Kidney (tissue), 13 donors: ENCODE measurements at regions not wholly inside any gene's neighbourhood (a gene's known extent, or its start where the extent isn't known, plus 50 kb on each side); places are given as distances from the start of the nearest gene placed in this dataset.

ENCODE experiments used
- DNase-seq, 5 donors: peaks; one replicate each; pipeline ENCODE4 v3.0.0-alpha.2; 2013 to 2020
- FAIRE-seq: peaks from 2 replicates; lab custom pipeline; 2012; peaks lifted over from hg19 to GRCh38; lab: Jason Lieb, UNC
- H3K27ac ChIP-seq, 2 donors: one replicate each; pipeline ENCODE4 v1.7.0; 2013; ENCODE audit warnings: low read depth in 2 of 2, low read length in 2 of 2, inconsistent platforms in 1 of 2
- H3K27me3 ChIP-seq: one replicate; pipeline ENCODE4 v1.7.1; 2013; ENCODE audit warnings: low read length, inconsistent platforms; ENCODE audit not compliant: control insufficient read depth, insufficient read depth
- H3K36me3 ChIP-seq, 3 donors: one replicate each; pipeline versions ENCODE4 v1.7.0 to v1.7.1; 2013; ENCODE audit warnings: low read length in 3 of 3, control low read depth in 1 of 3, inconsistent platforms in 1 of 3; ENCODE audit not compliant: insufficient read depth in 3 of 3, control insufficient read depth in 2 of 3
- H3K4me1 ChIP-seq, 3 donors: one replicate each; pipeline versions ENCODE4 v1.7.0 to v1.7.1; 2013; ENCODE audit warnings: low read length in 3 of 3, inconsistent platforms in 1 of 3, low read depth in 1 of 3; ENCODE audit not compliant: control insufficient read depth in 2 of 3, insufficient read depth in 2 of 3
- H3K4me3 ChIP-seq, 3 donors: one replicate each; pipeline versions ENCODE4 v1.7.0 to v1.8.1; 2013; ENCODE audit warnings: low read length in 3 of 3, control low read depth in 1 of 3, inconsistent platforms in 1 of 3
- H3K9ac ChIP-seq, 3 donors: one replicate each; pipeline versions ENCODE4 v1.7.0 to v1.7.1; 2013; ENCODE audit warnings: low read length in 3 of 3, control low read depth in 1 of 3, inconsistent platforms in 1 of 3
- H3K9me3 ChIP-seq, 3 donors: one replicate each; pipeline versions ENCODE4 v1.7.0 to v1.7.1; 2013; ENCODE audit warnings: low read length in 3 of 3, control low read depth in 1 of 3, inconsistent platforms in 1 of 3; ENCODE audit not compliant: control insufficient read depth in 2 of 3, insufficient read depth in 1 of 3
- CTCF ChIP-seq: IDR thresholded peaks from 3 replicates; pipeline ENCODE4 v1.5.1; 2012; ENCODE audit warnings: mild to moderate bottlenecking, moderate library complexity, borderline replicate concordance; ENCODE audit not compliant: insufficient read depth; ENCODE audit errors: extremely low read depth
- intact Hi-C: fragments of 100-400 bp; cut with DNase I; formaldehyde crosslinking; loops from one replicate; pipeline ENCODE4 v1.11.1; 2022
- donor health status: control.
- donor health status: control.
- donor health status: control.
- donor health status: control.
- donor health status: control.
- donor health status: DM: yes; HTN: yes; CAD: no.
- donor health status: Normal renal cell carcinoma (clear cell type).

- DNase-seq (peak in 3 of 5 donors; percentile 24 to 59 (median 53)), FAIRE-seq (no peak)
- H3K9ac ChIP-seq, result no peak overlapping the region
- H3K4me1 ChIP-seq, result no peaks in the 10 kb centered on the region
- intact Hi-C loops, result no loop called here
- H3K27me3 ChIP-seq, result no peaks in the 10 kb centered on the region
- TF ChIP-seq CTCF, result no peak
- H3K4me3 ChIP-seq, result no peak overlapping the region
- no peaks in the 10 kb centered on the region for H3K36me3 ChIP-seq
- no peaks in the 10 kb centered on the region for H3K9me3 ChIP-seq
- H3K27ac ChIP-seq, result no peak overlapping the region
These were observed 93.2 kb upstream of the KCNK2 start for GRCh38 chr1:214989341-214989740.

GRCh38 chr1:214990619-214991018 is 91.9 kb upstream of the KCNK2 start:
- Histone ChIP-seq H3K9ac (no peak overlapping the region), H3K27ac (no peak overlapping the region), H3K4me1 (no peaks in the 10 kb centered on the region), H3K9me3 (no peaks in the 10 kb centered on the region), H3K27me3 (no peaks in the 10 kb centered on the region), H3K4me3 (no peak overlapping the region), H3K36me3 (no peaks in the 10 kb centered on the region)
- DNase-seq (no peak), FAIRE-seq (no peak)
- TF ChIP-seq CTCF, result no peak
- intact Hi-C loops, result no loop called here

GRCh38 chr1:214991691-214992315 is 90.7 kb upstream of the KCNK2 start:
- FAIRE-seq (no peak), DNase-seq (no peak)
- TF ChIP-seq CTCF, result no peak
- Histone ChIP-seq H3K27me3 (no peaks in the 10 kb centered on the region), H3K36me3 (no peaks in the 10 kb centered on the region), H3K4me3 (no peak overlapping the region), H3K27ac (no peak overlapping the region), H3K9me3 (no peaks in the 10 kb centered on the region), H3K9ac (no peak overlapping the region), H3K4me1 (no peaks in the 10 kb centered on the region)
- intact Hi-C loops, result no loop called here

GRCh38 chr1:214993419-214993818 is 89.1 kb upstream of the KCNK2 start:
- FAIRE-seq (no peak), DNase-seq (no peak)
- no peak overlapping the region for H3K4me3 ChIP-seq
- intact Hi-C loops, result no loop called here
- no peak overlapping the region for H3K27ac ChIP-seq
- no peak overlapping the region for H3K9ac ChIP-seq
- no peaks in the 10 kb centered on the region for H3K36me3 ChIP-seq
- H3K4me1 ChIP-seq, result no peaks in the 10 kb centered on the region
- no peaks in the 10 kb centered on the region for H3K9me3 ChIP-seq
- no peaks in the 10 kb centered on the region for H3K27me3 ChIP-seq
- no peak for TF ChIP-seq CTCF
